ENCODE measurements at regions not wholly inside any gene's neighbourhood (a gene's known extent, or its start where the extent isn't known, plus 50 kb on each side); places are given as distances from the start of the nearest gene placed in this dataset.

- H3K4me3 ChIP-seq: no peak overlapping the region
- intact Hi-C loops (cut with micrococcal nuclease): no loop called here
- 3% methylated on average over 3 of the region's 3 CpGs for WGBS (ENCODE audit: insufficient coverage, low coverage, missing lambda C conversion rate)
- H3K27ac ChIP-seq (ENCODE audit: extremely low read depth, low read depth, low read length): no peak overlapping the region
- ATAC-seq (no peak), FAIRE-seq (no peak), DNase-seq (ENCODE audit: extremely low read depth in 1 of 4, low spot score in 3 of 4) (no peak)
- no peaks in the 10 kb centered on the region for H3K9me1 ChIP-seq (ENCODE audit: control insufficient read depth, insufficient read depth, low read length)
- no peak overlapping the region for H3K4me2 ChIP-seq (ENCODE audit: insufficient read depth, low read length)
- H3K9ac ChIP-seq (ENCODE audit: insufficient read depth in 1 of 2, low read depth in 2 of 2, low read length in 2 of 2): no peak overlapping the region
- H3K36me3 ChIP-seq (ENCODE audit: control insufficient read depth, insufficient read depth, low read length): no peaks in the 10 kb centered on the region
- CTCF ChIA-PET (ENCODE audit: low intra/inter-chr PET ratio): no interaction called here
- H4K20me1 ChIP-seq (replicated peaks; ENCODE audit: control insufficient read depth, insufficient read depth, low read length): no peaks in the 10 kb centered on the region
- in situ Hi-C loops (cut with MboI): no loop called here
- H3K9me3 ChIP-seq (replicated peaks; ENCODE audit: control insufficient read depth, insufficient read depth, low read depth, low read length): no peaks in the 10 kb centered on the region
- no TSS peak for BruUV-seq (replicated peaks)
- POLR2A ChIA-PET: no interaction called here
- peaks cover 0 to 8% of the 10 kb centered on the region in 2 experiments; a peak in 2 of 5 replicates for H3K4me1 ChIP-seq (replicated peaks in 1 of 2; ENCODE audit: control insufficient read depth in 2 of 2, insufficient read depth in 2 of 2, low read length in 2 of 2)
- H3K27me3 ChIP-seq (ENCODE audit: control insufficient read depth in 2 of 2, insufficient read depth in 2 of 2, low read length in 2 of 2): no peaks in the 10 kb centered on the region
- H3K79me2 ChIP-seq (ENCODE audit: control insufficient read depth, insufficient read depth, low read length): no peaks in the 10 kb centered on the region
- H2AFZ ChIP-seq (ENCODE audit: low read depth, low read length): no peak overlapping the region
- no peak for TF ChIP-seq ZC3H8 (IDR thresholded peaks at IDR 0.05)
- TF ChIP-seq TFAM (CRISPR knock-in tag; conservative IDR thresholded peaks at IDR 0.05): no peak
- TF ChIP-seq E2F6 (IDR thresholded peaks at IDR 0.05; ENCODE audit: borderline replicate concordance in 1 of 2, extremely low read depth in 1 of 2, insufficient read depth in 1 of 2, insufficient read length in 1 of 2, low read depth in 1 of 2, low read length in 1 of 2, poor library complexity in 1 of 2, severe bottlenecking in 1 of 2): no peak
- no peak for TF ChIP-seq ZNF766 (CRISPR knock-in tag; conservative IDR thresholded peaks at IDR 0.05)
- no peak for TF ChIP-seq ZNF79 (CRISPR knock-in tag; IDR thresholded peaks at IDR 0.05; ENCODE audit: low read depth)
- no peak for TF ChIP-seq TAF9B (IDR thresholded peaks at IDR 0.05; ENCODE audit: partially characterized antibody)
- no peak for TF ChIP-seq ZBTB9 (CRISPR knock-in tag; IDR thresholded peaks at IDR 0.05)
- no peak for TF ChIP-seq CHCHD3 (CRISPR knock-in tag; IDR thresholded peaks at IDR 0.05)
- no peak for TF ChIP-seq SIX5 (IDR thresholded peaks at IDR 0.05; ENCODE audit: borderline replicate concordance in 1 of 2, insufficient read depth in 1 of 2, low read depth in 1 of 2, low read length in 2 of 2)
- TF ChIP-seq CEBPZ (IDR thresholded peaks at IDR 0.05; ENCODE audit: borderline replicate concordance, low read depth, low read length): no peak
- no peak for TF ChIP-seq ZNF655 (CRISPR knock-in tag; IDR thresholded peaks at IDR 0.05)
- TF ChIP-seq FOXJ2 (tag; IDR thresholded peaks at IDR 0.05): no peak
- no peak for TF ChIP-seq XRCC5 (IDR thresholded peaks at IDR 0.05; ENCODE audit: low read depth, low read length)
- no peak for TF ChIP-seq ZNF449 (CRISPR knock-in tag; IDR thresholded peaks at IDR 0.05)
- TF ChIP-seq NFIC (IDR thresholded peaks at IDR 0.05): no peak
Measured at GRCh38 chr14:53220914-53221313, 67.8 kb upstream of the DDHD1 start.
